ENCODE measurements at regions not wholly inside any gene's neighbourhood (a gene's known extent, or its start where the extent isn't known, plus 50 kb on each side); places are given as distances from the start of the nearest gene placed in this dataset.

GRCh38 chr6:19156443-19156842, 680.7 kb upstream of the ID4 start:
- DNase-seq (ENCODE audit: low spot score) = no peak
- no peaks in the 10 kb centered on the region for H3K36me3 Mint-ChIP-seq (ENCODE audit: low read depth)
- H3K4me3 Mint-ChIP-seq (ENCODE audit: unreplicated experiment) = no peak overlapping the region
- no peak for TF ChIP-seq CTCF (IDR thresholded peaks at IDR 0.05)
- H3K4me1 Mint-ChIP-seq (ENCODE audit: low read depth) = peaks cover 73% of the 10 kb centered on the region
- no peak overlapping the region for H3K27ac Mint-ChIP-seq (ENCODE audit: unreplicated experiment)
- peaks cover 8% of the 10 kb centered on the region for H3K9me3 Mint-ChIP-seq (ENCODE audit: low read depth)
- H3K27me3 Mint-ChIP-seq (ENCODE audit: low read depth) = no peaks in the 10 kb centered on the region

- no peak for DNase-seq (ENCODE audit: low spot score)
- Mint-ChIP-seq H3K36me3 (ENCODE audit: low read depth) (no peaks in the 10 kb centered on the region), H3K27me3 (ENCODE audit: low read depth) (no peaks in the 10 kb centered on the region), H3K4me1 (ENCODE audit: low read depth) (peaks cover 78% of the 10 kb centered on the region), H3K27ac (ENCODE audit: unreplicated experiment) (peak overlapping the region; percentile 67), H3K4me3 (ENCODE audit: unreplicated experiment) (no peak overlapping the region), H3K9me3 (ENCODE audit: low read depth) (peaks cover 4% of the 10 kb centered on the region)
- TF ChIP-seq CTCF (IDR thresholded peaks at IDR 0.05) = no peak
These were observed 679.7 kb upstream of the ID4 start for GRCh38 chr6:19157486-19157885.

- Mint-ChIP-seq H3K27me3 (ENCODE audit: low read depth) (no peaks in the 10 kb centered on the region), H3K4me1 (ENCODE audit: low read depth) (peaks cover 77% of the 10 kb centered on the region), H3K27ac (ENCODE audit: unreplicated experiment) (peak overlapping the region; percentile 85), H3K9me3 (ENCODE audit: low read depth) (peaks cover 2% of the 10 kb centered on the region), H3K4me3 (ENCODE audit: unreplicated experiment) (no peak overlapping the region), H3K36me3 (ENCODE audit: low read depth) (no peaks in the 10 kb centered on the region)
- TF ChIP-seq CTCF (IDR thresholded peaks at IDR 0.05) = no peak
- no peak for DNase-seq (ENCODE audit: low spot score)
These were observed 678.6 kb upstream of the ID4 start for GRCh38 chr6:19158586-19158985.

GRCh38 chr6:19159089-19159488, 678.1 kb upstream of the ID4 start:
- Mint-ChIP-seq H3K9me3 (ENCODE audit: low read depth) (peaks cover 2% of the 10 kb centered on the region), H3K4me1 (ENCODE audit: low read depth) (peaks cover 72% of the 10 kb centered on the region), H3K36me3 (ENCODE audit: low read depth) (no peaks in the 10 kb centered on the region), H3K27ac (ENCODE audit: unreplicated experiment) (peak overlapping the region; percentile 85), H3K4me3 (ENCODE audit: unreplicated experiment) (no peak overlapping the region), H3K27me3 (ENCODE audit: low read depth) (no peaks in the 10 kb centered on the region)
- DNase-seq (ENCODE audit: low spot score) = no peak
- no peak for TF ChIP-seq CTCF (IDR thresholded peaks at IDR 0.05)

- Mint-ChIP-seq H3K27me3 (ENCODE audit: low read depth) (no peaks in the 10 kb centered on the region), H3K4me1 (ENCODE audit: low read depth) (peaks cover 68% of the 10 kb centered on the region), H3K9me3 (ENCODE audit: low read depth) (peaks cover 2% of the 10 kb centered on the region), H3K27ac (ENCODE audit: unreplicated experiment) (peak overlapping the region; percentile 85), H3K36me3 (ENCODE audit: low read depth) (no peaks in the 10 kb centered on the region), H3K4me3 (ENCODE audit: unreplicated experiment) (no peak overlapping the region)
- DNase-seq (ENCODE audit: low spot score) = no peak
- no peak for TF ChIP-seq CTCF (IDR thresholded peaks at IDR 0.05)
These were observed 677.6 kb upstream of the ID4 start for GRCh38 chr6:19159561-19159960.
